GM19035 (cell line): ENCODE measurements at regions not wholly inside any gene's neighbourhood (a gene's known extent, or its start where the extent isn't known, plus 50 kb on each side); places are given as distances from the start of the nearest gene placed in this dataset.

ENCODE experiments used
- ATAC-seq: cut with Tn5 transposase; IDR thresholded peaks from one replicate; pipeline ENCODE4 v1.9.1; 2021; ENCODE audit not compliant: unreplicated experiment

DNA sequence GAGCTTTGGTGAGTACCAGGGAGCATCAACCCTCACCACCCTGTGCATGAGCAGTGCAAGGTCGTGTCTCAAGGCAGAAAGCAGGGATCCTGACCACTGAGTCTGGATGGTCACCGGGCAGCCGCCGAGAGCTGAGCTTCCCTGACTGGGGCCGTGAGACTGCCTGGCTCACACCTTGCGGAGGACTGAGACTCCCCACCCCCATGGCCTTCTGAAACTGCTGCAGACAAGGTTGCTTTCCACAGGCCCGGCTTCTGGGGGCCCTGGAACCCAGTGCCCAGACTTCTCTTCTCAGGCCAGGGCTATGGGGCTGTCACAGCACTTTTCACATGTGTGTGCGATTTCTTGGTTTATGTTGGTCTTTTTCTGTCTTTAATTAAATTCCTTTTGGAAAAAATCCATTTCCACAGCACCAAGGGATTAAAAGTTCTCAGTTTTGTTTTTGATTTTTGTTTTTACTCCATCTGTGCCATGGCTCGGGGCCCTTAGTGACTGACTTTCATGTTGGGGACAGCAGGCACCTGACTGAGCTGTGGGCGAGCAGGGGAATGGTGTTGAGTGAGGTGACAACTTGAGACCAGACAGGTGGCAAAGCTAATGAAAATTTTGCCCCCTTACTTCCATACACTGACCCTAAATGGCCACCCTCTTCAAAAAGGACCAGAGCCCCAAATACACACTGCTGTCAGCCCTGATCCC lies 297.9 kb downstream of the CYP26B1 start:
- no peak for ATAC-seq

- no peak for ATAC-seq
Measured at GRCh38 chr2:71849111-71849510, 298.6 kb downstream of the CYP26B1 start.

GRCh38 chr2:71846669-71847291 lies 300.9 kb downstream of the CYP26B1 start:
- no peak for ATAC-seq

DNA sequence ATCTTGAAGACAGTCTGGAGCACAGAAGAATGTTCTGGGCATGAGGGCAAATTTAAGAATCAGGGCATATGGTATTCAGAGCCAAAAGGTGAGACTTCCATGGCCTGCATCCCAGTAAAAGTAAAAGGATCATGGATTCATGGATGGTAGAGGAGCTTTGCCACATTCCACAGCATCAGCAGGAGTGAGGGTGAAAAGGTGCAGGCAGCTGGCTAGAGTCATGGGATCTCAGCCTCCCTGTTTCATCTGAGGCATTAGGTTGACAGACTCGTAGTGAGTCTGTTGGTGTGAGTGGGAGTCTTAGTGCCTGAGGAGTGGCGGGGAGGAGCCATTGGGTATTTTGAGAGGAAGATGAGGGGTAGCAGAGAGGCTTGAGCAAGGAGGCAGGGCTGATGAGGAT lies 301.6 kb downstream of the CYP26B1 start:
- no peak for ATAC-seq

- no peak for ATAC-seq
Measured at GRCh38 chr2:71844967-71845366, 302.7 kb downstream of the CYP26B1 start.

DNA sequence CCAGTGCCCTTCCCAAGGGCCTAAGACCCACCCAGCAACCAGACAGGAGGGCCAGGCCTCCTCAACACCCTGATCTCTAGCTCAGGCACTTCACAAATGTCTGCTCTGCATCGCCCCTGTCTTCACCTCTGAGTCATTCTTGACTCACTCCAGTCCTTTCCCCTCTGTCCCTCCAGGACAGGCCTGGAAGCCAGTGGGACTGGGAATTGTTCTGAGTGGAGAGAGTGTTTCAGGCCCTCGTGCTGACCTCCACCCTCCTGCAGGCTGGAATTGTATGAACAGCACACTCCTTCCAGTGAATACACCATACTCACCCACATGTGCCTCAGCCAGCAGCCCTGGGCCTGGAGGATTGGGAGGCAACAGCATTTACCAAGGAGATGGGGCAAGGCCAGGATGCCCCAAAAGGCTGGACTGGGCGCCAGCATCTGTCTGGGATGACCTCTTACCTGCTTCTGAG lies 304.2 kb downstream of the CYP26B1 start:
- no peak for ATAC-seq

DNA sequence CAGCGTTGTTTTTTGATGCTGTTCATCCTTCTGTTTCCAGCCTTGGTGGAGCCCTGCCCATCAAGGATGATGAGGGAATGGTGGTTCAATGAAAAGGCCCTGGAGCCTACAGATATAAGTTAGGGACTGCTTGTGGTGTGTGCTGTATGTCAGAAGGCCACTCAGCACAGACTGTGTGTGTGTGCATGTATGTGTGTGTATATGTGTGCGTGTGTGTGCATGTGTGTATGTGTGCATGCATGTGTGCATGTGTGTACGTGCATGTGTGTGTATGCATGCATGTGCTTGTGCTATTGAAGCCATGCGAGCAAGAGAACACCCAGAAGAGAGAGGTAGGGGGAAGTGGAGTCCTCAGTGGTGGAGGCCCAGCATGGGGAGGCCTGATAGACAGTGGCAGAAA lies 304.9 kb downstream of the CYP26B1 start:
- ATAC-seq, result no peak

- ATAC-seq, result no peak
Measured at GRCh38 chr2:71839826-71840225, 307.8 kb downstream of the CYP26B1 start.

- ATAC-seq, result no peak
Measured at GRCh38 chr2:71834796-71835195, 312.9 kb downstream of the CYP26B1 start.

GRCh38 chr2:71833855-71834560 lies 313.7 kb downstream of the CYP26B1 start:
- ATAC-seq, result no peak

- ATAC-seq, result no peak
Measured at GRCh38 chr2:71833272-71833671, 314.4 kb downstream of the CYP26B1 start.

- ATAC-seq, result no peak
Measured at GRCh38 chr2:71832844-71833243, 314.8 kb downstream of the CYP26B1 start.

GRCh38 chr2:71832388-71832787 lies 315.3 kb downstream of the CYP26B1 start:
- ATAC-seq, result no peak

DNA sequence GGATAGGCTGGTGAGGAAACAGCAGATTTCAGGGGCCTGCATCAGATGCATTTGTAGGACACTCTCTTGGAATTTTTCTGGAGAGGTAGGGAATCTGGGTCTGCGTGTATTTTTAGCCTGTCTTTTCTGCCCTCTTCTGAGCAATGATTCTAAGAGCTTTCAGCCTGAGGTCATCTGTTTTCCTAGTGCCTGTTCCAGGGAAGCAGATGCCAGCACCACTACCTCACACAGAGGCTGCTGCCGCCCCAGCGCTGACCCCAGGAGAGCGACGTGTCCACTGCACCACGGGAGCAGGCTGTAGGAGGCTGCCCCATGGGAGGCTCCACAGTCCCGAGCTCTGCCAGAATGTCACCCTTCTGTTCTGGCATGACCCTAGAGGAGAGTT lies 316.5 kb downstream of the CYP26B1 start:
- no peak for ATAC-seq

DNA sequence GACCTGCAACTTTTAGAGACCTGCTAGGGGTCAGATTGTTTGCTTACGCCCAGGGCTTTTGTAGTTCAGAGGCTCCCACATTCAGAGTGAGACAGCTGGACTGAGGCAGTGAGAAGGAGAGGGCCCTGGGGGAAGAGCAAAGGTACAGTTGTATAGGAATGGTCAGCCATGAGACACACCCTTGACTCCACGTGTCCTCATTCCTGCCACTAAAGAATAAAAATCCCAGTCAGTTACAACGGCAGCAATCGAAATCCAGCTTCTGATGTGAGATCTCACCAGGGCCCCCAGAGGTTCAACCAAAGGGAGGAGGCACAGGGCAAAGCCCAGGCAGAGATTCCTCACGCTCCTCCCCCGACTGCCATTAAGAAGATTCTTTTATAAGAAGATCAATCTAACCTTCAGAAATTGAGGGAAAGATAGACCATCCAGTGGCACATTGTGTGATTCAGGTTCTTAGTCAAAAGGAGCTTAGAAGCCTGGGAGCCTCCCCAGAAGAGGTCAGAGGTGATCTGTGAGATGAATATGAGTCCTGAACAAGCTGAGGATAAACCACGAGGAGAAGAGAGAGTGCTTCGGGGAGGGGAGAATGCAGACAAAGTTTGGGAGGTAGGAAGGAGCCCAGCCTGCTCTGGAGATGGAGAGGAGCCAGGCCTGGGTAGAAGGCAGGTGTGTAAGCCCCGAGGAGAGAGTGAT lies 317.0 kb downstream of the CYP26B1 start:
- no peak for ATAC-seq

DNA sequence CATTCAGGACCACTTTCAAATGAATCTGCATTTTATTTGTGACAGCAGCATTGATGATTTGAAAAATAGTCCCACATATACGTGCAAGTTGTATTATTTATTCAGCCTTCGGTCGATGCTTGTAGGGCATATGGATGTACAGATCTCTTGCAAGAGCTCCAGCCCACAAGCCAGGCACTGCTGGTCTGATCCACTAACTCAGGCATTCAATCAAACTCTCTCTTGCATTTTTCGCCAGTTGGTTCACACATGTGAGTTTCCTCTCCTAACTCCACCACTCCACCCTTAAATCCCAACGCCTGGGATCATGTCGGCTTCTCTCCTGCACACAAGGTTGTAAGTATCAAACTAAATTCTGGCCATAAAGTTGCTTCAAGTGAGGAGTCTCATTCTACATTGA lies 318.7 kb downstream of the CYP26B1 start:
- no peak for ATAC-seq

- no peak for ATAC-seq
Measured at GRCh38 chr2:71827973-71828372, 319.7 kb downstream of the CYP26B1 start.

DNA sequence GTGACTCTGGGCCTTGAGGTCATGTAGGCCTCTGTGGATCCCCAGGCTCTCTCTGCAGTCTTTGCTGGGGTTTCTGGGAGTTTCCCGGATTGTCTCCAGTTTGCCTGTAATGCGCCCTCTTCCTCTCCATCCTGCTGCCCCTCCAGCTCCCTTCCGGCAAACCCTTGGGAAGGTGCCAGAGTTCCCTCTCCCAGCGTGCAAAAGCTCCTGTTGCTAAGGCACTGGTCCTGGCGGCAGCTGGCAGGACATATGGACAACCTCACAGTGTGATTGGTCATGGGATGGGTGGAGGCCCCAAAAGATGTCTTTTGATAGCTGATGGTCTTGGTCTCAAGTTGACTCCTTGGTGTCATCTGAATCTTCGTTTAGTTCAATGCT lies 320.1 kb downstream of the CYP26B1 start:
- ATAC-seq, result no peak

- no peak for ATAC-seq
Measured at GRCh38 chr2:71826826-71827523, 320.7 kb downstream of the CYP26B1 start.

DNA sequence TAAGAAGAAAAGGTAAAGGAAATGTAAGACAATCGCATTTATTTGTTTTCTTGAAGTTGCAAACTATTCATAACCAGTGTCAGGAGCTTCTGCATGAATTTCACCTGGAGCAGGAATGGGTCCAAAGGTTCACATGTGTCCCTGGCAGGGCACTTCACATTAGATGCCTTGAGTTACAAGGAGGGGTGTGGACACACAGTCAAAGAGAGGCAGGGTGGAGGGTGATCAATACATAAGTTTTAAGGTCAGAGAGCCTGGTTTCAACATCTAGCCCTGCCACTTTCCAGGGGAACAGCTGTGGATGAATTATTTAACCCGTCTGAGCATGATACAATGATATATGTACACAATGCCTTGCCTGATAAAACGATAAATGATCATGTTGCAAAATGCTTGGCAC lies 321.4 kb downstream of the CYP26B1 start:
- ATAC-seq, result no peak

DNA sequence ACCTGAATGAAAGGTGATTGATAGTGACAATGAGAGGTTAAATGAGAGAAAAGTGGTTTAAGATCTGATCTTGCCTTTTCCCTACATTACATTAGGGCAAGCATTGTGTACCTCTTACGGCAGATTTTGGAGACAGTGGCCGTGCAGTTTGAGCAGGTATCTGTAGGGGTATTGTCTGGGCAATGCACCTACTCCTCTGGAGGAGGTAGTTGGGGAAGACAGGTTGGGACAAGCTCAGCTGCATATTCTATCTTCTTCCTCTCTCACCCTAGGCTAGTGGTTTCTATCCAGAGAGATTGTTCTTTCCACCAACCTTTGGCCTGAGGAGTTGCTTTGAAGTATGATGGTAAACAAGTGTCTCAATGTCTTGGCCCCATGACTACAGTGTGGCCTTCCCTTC lies 323.2 kb downstream of the CYP26B1 start:
- ATAC-seq, result no peak
